ENCODE measurements at regions not wholly inside any gene's neighbourhood (a gene's known extent, or its start where the extent isn't known, plus 50 kb on each side); places are given as distances from the start of the nearest gene placed in this dataset.
"Not testable (repeated sequence)": the region's sequence is repeated elsewhere in the genome, so short reads cannot be mapped to it uniquely, and the experiment has no call there.

DNA sequence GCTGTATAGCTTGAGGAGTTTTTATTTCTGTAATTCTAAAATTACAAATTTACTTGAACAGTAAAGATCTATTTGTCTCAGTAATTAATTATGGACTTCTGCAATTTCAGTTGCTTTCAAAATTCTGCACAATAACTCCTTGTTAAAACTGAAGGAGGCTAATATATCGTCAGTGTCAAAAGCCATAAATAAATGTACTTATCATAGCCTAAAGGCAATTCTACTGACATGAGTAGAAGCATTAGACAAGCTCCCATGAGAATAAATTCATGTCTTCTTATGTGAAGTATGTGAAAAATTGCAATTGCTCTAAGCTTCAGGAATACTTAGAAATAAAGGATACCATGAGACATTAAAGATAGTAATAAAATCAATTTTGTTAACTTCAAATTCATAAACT lies 381.2 kb upstream of the PCDH10 start:
- no peak overlapping the region for H3K4me3 ChIP-seq (ENCODE audit: low read depth, poor library complexity, severe bottlenecking)
- intact Hi-C loops (cut with DNase I; ENCODE audit: low total_unique reads) = no loop called here
- DNase-seq (ENCODE audit: low spot score in 2 of 2) = no peak
- WGBS, 2 donors = 36 to 49% methylated on average over 1 of the region's 1 CpG
- TF ChIP-seq, protein P1, sequence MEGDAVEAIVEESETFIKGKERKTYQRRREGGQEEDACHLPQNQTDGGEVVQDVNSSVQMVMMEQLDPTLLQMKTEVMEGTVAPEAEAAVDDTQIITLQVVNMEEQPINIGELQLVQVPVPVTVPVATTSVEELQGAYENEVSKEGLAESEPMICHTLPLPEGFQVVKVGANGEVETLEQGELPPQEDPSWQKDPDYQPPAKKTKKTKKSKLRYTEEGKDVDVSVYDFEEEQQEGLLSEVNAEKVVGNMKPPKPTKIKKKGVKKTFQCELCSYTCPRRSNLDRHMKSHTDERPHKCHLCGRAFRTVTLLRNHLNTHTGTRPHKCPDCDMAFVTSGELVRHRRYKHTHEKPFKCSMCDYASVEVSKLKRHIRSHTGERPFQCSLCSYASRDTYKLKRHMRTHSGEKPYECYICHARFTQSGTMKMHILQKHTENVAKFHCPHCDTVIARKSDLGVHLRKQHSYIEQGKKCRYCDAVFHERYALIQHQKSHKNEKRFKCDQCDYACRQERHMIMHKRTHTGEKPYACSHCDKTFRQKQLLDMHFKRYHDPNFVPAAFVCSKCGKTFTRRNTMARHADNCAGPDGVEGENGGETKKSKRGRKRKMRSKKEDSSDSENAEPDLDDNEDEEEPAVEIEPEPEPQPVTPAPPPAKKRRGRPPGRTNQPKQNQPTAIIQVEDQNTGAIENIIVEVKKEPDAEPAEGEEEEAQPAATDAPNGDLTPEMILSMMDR (IDR thresholded peaks at IDR 0.05) = no peak
- no peak for TF ChIP-seq POLR2A (IDR thresholded peaks at IDR 0.05)

DNA sequence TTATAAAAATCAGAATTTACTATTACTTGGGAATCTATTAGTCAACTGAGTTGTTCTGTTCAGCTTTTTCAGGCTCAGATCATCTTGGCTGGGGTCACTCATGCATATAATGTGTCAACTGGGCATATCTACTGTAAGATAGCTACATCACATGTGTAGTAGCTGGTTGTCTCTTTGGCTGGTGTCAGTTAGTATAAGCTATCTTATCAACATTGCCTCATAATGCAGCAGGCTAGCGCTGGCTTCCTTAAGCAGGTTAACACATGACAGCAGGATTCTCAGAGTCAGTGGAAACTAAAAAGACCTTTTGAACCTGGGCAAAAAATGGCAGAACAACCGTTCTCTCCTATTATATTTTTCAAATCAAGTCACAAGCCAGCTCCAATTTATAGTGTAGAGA lies 378.3 kb upstream of the PCDH10 start:
- WGBS, 2 donors = 71 to 73% methylated on average over 2 of the region's 2 CpGs

DNA sequence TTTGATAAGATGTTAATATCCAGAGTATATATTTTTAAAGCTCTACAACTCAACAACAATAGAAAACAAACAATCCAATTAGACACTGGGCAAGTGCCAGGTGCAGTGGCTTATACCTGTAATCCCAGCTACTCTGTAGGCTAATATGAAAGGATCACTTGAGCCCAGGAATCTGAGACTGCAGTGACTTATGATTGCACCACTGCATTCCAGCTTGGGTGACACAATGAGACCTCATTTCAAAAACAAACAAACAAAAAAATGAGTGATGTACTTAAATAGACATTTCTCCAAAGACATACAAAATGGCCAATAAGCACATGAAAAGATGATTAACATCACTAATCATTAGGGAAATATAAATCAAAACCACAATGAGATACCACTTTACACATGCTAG lies 356.8 kb upstream of the PCDH10 start:
- H3K4me3 ChIP-seq (ENCODE audit: low read depth, poor library complexity, severe bottlenecking) = no peak overlapping the region
- TF ChIP-seq, protein P1 (IDR thresholded peaks at IDR 0.05) = no peak
- no peak for TF ChIP-seq POLR2A (IDR thresholded peaks at IDR 0.05)
- DNase-seq (ENCODE audit: low spot score in 2 of 2) = no peak
- intact Hi-C loops (cut with DNase I; ENCODE audit: low total_unique reads) = no loop called here

More for the DNA sequence above, 378.3 kb upstream of the PCDH10 start:
- no peak overlapping the region for H3K4me3 ChIP-seq (ENCODE audit: low read depth, poor library complexity, severe bottlenecking)
- DNase-seq (ENCODE audit: low spot score in 2 of 2) = no peak
- intact Hi-C loops (cut with DNase I; ENCODE audit: low total_unique reads) = no loop called here
- TF ChIP-seq, protein P1 (IDR thresholded peaks at IDR 0.05) = no peak
- no peak for TF ChIP-seq POLR2A (IDR thresholded peaks at IDR 0.05)

DNA sequence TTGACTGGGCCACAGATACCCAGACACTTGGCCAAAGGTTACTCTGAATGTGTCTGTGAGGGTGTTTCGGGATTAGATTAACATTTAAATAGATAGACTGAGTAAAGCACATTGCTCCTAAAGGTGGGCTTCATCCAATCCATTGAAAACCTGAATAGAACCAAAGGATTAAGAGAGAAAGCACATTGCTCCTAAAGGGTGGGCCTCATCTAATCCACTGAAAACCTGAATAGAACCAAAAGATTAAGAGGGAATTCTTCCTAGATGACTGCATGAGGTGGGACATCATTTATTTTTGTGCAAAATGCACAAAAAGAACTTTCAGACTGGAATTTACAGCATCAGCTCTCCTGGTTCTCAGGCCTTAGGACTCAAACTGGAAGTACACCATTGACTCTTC lies 351.2 kb upstream of the PCDH10 start:
- 68 to 72% methylated on average over 1 of the region's 1 CpG for WGBS, 2 donors

DNA sequence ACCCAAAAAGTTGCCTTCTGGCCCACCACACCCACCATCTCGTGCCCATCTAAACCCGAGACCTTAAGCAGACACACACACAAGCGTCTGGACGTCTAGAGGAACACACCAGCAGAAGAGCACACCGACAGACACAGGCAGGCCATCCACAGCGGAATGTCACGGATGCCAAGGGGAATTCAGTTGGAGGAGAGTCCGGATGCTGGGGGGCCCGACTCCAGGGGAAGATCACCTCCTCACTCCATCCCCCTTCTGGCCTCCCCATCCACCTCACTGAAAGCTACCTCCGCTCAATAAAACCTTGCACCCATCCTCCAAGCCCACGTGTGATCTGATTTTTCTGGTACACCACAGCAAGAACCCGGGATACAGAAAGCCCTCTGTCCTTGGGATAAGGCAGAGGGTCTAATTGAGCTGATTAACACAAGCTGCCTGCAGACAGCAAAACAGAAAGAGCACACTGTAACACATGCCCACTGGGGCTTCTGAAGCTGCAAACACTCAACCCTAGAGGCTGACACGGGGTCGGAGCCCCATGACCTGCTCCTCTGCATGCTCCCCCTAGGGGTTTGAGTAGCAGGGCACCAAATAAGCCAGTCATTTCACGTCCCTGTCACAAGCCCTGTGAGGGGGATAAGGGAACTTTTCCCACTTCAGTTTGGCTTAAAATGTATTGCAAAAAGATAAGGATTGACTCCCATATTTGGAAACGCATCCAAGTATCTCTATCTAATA lies 339.6 kb upstream of the PCDH10 start:
- intact Hi-C loops (cut with DNase I; ENCODE audit: low total_unique reads) = no loop called here
- DNase-seq (ENCODE audit: low spot score in 2 of 2) = no peak
- no peak overlapping the region for H3K4me3 ChIP-seq (ENCODE audit: low read depth, poor library complexity, severe bottlenecking)
- TF ChIP-seq POLR2A (IDR thresholded peaks at IDR 0.05) = no peak
- TF ChIP-seq, protein P1 (IDR thresholded peaks at IDR 0.05) = no peak
- WGBS, 2 donors = 72 to 76% methylated on average over 16 of the region's 16 CpGs

More for the DNA sequence above, 351.2 kb upstream of the PCDH10 start:
- no peak for TF ChIP-seq POLR2A (IDR thresholded peaks at IDR 0.05)
- TF ChIP-seq, protein P1 (IDR thresholded peaks at IDR 0.05) = no peak
- DNase-seq (ENCODE audit: low spot score in 2 of 2) = no peak
- intact Hi-C loops (cut with DNase I; ENCODE audit: low total_unique reads) = no loop called here
- H3K4me3 ChIP-seq (ENCODE audit: low read depth, poor library complexity, severe bottlenecking) = no peak overlapping the region

DNA sequence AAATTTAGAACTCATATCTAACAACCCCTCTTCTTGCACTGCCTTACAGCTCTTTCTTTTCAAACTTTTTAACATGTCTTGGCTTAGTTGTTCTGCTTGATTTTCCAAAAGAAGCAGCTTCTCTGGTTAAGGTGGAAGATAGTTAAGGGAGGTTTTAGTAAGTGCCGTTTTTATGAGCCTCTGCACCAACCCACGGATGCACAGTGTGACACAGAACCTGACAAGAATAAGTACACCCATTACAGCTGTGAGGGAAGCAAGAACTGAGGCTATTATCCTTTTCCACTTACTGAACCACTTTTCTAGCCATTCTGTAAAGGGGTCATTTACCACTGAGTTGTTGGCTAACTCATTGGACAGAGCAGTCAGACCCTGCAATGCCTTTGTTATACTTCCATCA lies 336.0 kb upstream of the PCDH10 start:
- intact Hi-C loops (cut with DNase I; ENCODE audit: low total_unique reads); DNase-seq (ENCODE audit: low spot score in 2 of 2); H3K4me3 ChIP-seq (ENCODE audit: low read depth, poor library complexity, severe bottlenecking): not testable (repeated sequence)
- 75 to 79% methylated on average over 2 of the region's 2 CpGs for WGBS, 2 donors

All from lower leg skin (tissue), 4 donors.